SK-N-SH treated with all-trans-retinoic acid at 6 μM for 48 hours (cell line): ENCODE measurements at regions not wholly inside any gene's neighbourhood (a gene's known extent, or its start where the extent isn't known, plus 50 kb on each side); places are given as distances from the start of the nearest gene placed in this dataset.

Experiments
- ARNTL ChIP-seq: fragments of 450-650 bp; formaldehyde crosslinking; IDR thresholded peaks from 2 replicates; pipeline ENCODE4 v1.5.0; 2020; ENCODE audit warnings: low read depth, mild to moderate bottlenecking, moderate library complexity, borderline replicate concordance
- CSDC2 ChIP-seq: fragments of 250-450 bp; sonication (Bioruptor Pico); IDR thresholded peaks from 2 replicates; pipeline ENCODE4 v1.5.0; 2020; ENCODE audit warnings: mild to moderate bottlenecking, moderate library complexity
- GLIS3 ChIP-seq: fragments of 250-450 bp; sonication (Bioruptor Pico); IDR thresholded peaks from 2 replicates; pipeline ENCODE4 v1.5.0; 2020; ENCODE audit warnings: mild to moderate bottlenecking, moderate library complexity
- OSR1 ChIP-seq: fragments of 250-450 bp; sonication (Bioruptor Pico); IDR thresholded peaks from 2 replicates; pipeline ENCODE4 v1.8.0; 2022; ENCODE audit warnings: moderate library complexity, mild to moderate bottlenecking, inconsistent platforms
- PATZ1 ChIP-seq: fragments of 250-450 bp; sonication (Bioruptor Pico); IDR thresholded peaks from 2 replicates; pipeline ENCODE4 v1.8.0; 2020; ENCODE audit warnings: mild to moderate bottlenecking, moderate library complexity, borderline replicate concordance
- PPARA ChIP-seq: fragments of 250-450 bp; sonication (Bioruptor Pico); IDR thresholded peaks from 2 replicates; pipeline ENCODE4 v1.5.0; 2020; ENCODE audit warnings: mild to moderate bottlenecking, borderline replicate concordance
- RARB ChIP-seq: fragments of 250-450 bp; sonication (Bioruptor Pico); IDR thresholded peaks from 2 replicates; pipeline ENCODE4 v1.8.0; 2021; ENCODE audit warnings: mild to moderate bottlenecking, moderate library complexity
- SNAI2 ChIP-seq: fragments of 250-450 bp; sonication (Bioruptor Pico); IDR thresholded peaks from 2 replicates; pipeline ENCODE4 v1.5.0; 2020; ENCODE audit warnings: mild to moderate bottlenecking, moderate library complexity
- TSHZ2 ChIP-seq: fragments of 250-450 bp; sonication (Bioruptor Pico); IDR thresholded peaks from 2 replicates; pipeline ENCODE4 v1.5.0; 2020; ENCODE audit warnings: mild to moderate bottlenecking, moderate library complexity
- ZC3H10 ChIP-seq: fragments of 250-450 bp; sonication (Bioruptor Pico); IDR thresholded peaks from 2 replicates; pipeline ENCODE4 v1.5.1; 2021; ENCODE audit warnings: mild to moderate bottlenecking, moderate library complexity
- ZNF70 ChIP-seq: fragments of 450-650 bp; formaldehyde crosslinking; IDR thresholded peaks from 2 replicates; pipeline ENCODE4 v1.5.0; 2020; ENCODE audit warnings: mild to moderate bottlenecking, moderate library complexity
- TF ChIP-seq, protein P1 (sequence below): fragments of 250-450 bp; sonication (Bioruptor Pico); IDR thresholded peaks from 2 replicates; pipeline ENCODE4 v1.5.1; 2021; ENCODE audit warnings: mild to moderate bottlenecking, moderate library complexity
- TF ChIP-seq, protein P2 (sequence below): fragments of 250-450 bp; sonication (Bioruptor Pico); IDR thresholded peaks from 2 replicates; pipeline ENCODE4 v1.5.1; 2020; ENCODE audit warnings: low read depth, mild to moderate bottlenecking, moderate library complexity

GRCh38 chr10:35765996-35766395 lies 123.9 kb upstream of the FZD8 start:
- TF ChIP-seq SNAI2 (CRISPR knock-in tag) (no peak), CSDC2 (CRISPR knock-in tag) (no peak), PPARA (CRISPR knock-in tag) (no peak), PATZ1 (CRISPR knock-in tag) (no peak), RARB (CRISPR knock-in tag) (no peak), ZNF70 (CRISPR knock-in tag) (no peak), OSR1 (no peak), GLIS3 (no peak), TSHZ2 (CRISPR knock-in tag) (no peak), ARNTL (CRISPR knock-in tag) (no peak), ZC3H10 (CRISPR knock-in tag) (no peak)
- TF ChIP-seq, protein P1, sequence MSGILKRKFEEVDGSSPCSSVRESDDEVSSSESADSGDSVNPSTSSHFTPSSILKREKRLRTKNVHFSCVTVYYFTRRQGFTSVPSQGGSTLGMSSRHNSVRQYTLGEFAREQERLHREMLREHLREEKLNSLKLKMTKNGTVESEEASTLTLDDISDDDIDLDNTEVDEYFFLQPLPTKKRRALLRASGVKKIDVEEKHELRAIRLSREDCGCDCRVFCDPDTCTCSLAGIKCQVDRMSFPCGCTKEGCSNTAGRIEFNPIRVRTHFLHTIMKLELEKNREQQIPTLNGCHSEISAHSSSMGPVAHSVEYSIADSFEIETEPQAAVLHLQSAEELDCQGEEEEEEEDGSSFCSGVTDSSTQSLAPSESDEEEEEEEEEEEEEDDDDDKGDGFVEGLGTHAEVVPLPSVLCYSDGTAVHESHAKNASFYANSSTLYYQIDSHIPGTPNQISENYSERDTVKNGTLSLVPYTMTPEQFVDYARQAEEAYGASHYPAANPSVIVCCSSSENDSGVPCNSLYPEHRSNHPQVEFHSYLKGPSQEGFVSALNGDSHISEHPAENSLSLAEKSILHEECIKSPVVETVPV (CRISPR knock-in tag) = no peak
- TF ChIP-seq, protein P2, sequence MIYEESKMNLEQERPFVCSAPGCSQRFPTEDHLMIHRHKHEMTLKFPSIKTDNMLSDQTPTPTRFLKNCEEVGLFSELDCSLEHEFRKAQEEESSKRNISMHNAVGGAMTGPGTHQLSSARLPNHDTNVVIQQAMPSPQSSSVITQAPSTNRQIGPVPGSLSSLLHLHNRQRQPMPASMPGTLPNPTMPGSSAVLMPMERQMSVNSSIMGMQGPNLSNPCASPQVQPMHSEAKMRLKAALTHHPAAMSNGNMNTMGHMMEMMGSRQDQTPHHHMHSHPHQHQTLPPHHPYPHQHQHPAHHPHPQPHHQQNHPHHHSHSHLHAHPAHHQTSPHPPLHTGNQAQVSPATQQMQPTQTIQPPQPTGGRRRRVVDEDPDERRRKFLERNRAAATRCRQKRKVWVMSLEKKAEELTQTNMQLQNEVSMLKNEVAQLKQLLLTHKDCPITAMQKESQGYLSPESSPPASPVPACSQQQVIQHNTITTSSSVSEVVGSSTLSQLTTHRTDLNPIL = no peak
